OCI-LY1 (cell line): ENCODE measurements at regions not wholly inside any gene's neighbourhood (a gene's known extent, or its start where the extent isn't known, plus 50 kb on each side); places are given as distances from the start of the nearest gene placed in this dataset.

Experiments used
- CTCF ChIP-seq: fragments of 200-600 bp; sonication (generic), shearing (Covaris generic); IDR thresholded peaks from 2 replicates; pipeline ENCODE4 v1.5.1; 2017; ENCODE audit warnings: mild to moderate bottlenecking, antibody characterized with exemption, low read length, moderate library complexity, mixed read lengths
- EZH2 ChIP-seq: fragments of 200-600 bp; sonication (generic), shearing (Covaris generic); IDR thresholded peaks from 2 replicates; pipeline ENCODE4 v1.8.0; 2017; ENCODE audit warnings: borderline replicate concordance, mixed run types, mild to moderate bottlenecking, antibody characterized with exemption, low read length, moderate library complexity, mixed read lengths

GRCh38 chr6:134511984-134512683 is 194.2 kb upstream of the SGK1 start:
- TF ChIP-seq CTCF (no peak), EZH2 (no peak)
